Cardiac septum (tissue), 1 donor: ENCODE measurements at regions not wholly inside any gene's neighbourhood (a gene's known extent, or its start where the extent isn't known, plus 50 kb on each side); places are given as distances from the start of the nearest gene placed in this dataset.

ENCODE experiments used
- DNase-seq: peaks from one replicate; pipeline ENCODE4 v3.0.0-alpha.2; 2020; ENCODE audit warnings: low spot score
- intact Hi-C: fragments of 100-400 bp; cut with DNase I; formaldehyde crosslinking; loops from one replicate; pipeline ENCODE4 v1.14.0; 2022
- donor health status: DM: no; HTN: no; CAD: no.

DNA sequence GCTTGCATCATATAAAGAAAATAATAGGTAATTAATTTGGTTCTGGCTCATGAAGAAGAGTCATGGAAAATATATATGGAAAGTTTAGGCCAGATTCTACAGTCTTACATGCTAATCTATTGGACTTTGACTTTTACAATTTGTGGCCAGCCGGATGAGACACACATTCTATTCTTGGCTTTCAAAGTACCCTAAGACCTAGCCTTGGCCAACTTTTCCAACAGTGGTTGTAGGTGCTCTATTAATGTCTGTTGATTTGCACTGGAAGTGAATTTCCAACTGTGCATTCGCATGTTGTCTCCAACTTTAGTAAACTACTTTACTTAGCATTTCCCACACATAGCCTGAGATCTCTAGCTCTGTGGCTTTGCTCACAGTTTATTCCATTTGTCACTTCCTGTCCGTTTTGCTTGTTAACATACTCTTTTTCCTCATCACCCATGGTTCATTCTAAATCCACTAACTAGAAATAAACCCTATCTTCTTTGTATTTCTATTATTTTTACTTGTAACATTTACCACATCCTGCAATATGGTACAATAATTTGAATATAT lies 644.0 kb downstream of the PTPRC start:
- intact Hi-C loops: no loop called here
- no peak for DNase-seq

DNA sequence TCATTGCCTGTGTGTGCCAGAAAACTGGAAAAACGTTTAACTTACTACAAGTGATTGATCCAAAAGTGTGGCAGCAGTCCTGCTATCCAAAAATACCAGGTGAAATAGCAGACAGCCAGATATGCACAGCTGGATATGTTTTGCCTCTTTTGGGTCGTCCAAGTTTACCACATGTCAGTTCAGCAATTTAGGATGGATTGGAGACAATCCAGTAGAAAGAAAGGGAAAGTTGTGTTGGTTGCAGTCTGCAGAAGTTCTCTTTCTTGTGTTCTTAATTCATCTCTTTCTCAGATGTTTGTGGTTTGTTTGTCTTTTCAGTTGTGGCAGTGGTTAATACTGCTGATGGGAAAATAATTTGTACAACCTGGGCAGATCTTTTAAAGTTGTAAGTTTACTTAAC lies 645.0 kb downstream of the PTPRC start:
- DNase-seq: no peak
- intact Hi-C loops: no loop called here

DNA sequence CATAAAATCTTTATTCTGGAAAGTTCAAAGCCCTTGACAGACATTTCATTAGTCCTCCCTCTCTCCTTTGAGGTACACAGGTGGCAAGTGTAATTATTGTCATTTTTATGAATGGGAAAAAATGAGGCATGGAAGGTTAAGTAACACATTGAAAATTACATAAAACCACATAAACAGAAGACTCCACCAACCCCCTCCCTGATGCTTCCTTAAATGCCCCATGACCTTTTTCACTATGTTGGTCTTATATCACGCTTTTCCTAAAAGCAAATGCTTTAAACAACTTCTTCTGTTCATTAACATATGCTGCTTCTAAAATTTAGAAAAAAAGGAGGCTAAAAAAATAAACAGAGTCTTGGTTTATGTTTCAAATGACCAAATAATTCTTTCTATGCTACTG lies 648.4 kb downstream of the PTPRC start:
- intact Hi-C loops: no loop called here
- no peak for DNase-seq

GRCh38 chr1:199287647-199288046 lies 648.8 kb downstream of the PTPRC start:
- intact Hi-C loops: no loop called here
- DNase-seq: no peak

DNA sequence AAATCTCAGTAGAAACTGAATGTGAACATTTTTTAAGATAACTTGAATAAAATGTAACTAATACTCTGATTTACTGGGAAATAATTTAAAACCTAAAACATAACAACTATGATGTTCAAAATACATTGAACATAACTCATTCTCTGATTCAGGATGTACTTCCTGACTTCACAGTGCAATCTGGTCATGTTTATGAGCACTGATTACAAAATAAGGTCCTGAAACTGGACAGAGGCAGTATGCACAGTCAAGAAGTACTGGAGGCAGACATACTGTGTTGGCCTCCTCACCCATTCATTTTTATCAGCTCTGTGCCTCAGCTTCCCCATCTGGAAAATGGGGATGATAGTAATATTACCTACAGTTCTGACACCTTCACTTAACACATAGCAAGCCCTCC lies 651.3 kb downstream of the PTPRC start:
- intact Hi-C loops: no loop called here
- no peak for DNase-seq

DNA sequence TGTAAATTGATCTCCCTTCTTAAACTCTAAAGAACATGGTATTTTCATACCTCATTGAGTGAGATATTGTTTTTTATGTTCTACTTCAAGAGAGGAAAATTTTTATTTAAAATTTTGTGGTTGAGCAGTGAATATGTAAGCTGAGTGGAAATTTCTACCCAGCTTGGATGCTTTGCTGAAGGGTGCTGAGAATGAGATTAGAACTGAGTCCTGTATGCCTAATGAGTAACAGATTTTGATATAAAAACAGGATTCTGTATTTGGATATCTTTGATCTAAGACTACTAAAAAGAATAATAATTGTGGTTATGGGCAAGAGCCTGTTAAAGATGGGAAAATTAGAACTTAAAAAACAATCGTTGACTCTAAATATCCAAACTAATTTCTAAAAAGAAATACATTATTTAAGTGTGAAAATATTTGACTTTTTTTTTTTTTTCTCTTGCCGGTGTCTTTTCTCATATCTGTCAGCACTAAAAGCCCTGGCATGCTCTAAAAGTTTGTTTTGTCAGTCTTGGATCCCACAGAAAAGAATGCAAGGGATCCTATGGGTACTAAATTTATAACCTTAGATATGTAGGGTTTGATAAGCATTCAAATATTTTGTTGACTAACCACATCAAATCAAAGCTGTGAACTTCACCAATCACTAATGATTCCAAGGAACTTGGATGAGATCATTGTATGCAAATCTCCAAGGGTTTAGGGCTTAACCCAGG lies 652.3 kb downstream of the PTPRC start:
- intact Hi-C loops: no loop called here
- no peak for DNase-seq

- no peak for DNase-seq
- intact Hi-C loops: no loop called here
Measured at GRCh38 chr1:199292896-199293295, 654.1 kb downstream of the PTPRC start.

DNA sequence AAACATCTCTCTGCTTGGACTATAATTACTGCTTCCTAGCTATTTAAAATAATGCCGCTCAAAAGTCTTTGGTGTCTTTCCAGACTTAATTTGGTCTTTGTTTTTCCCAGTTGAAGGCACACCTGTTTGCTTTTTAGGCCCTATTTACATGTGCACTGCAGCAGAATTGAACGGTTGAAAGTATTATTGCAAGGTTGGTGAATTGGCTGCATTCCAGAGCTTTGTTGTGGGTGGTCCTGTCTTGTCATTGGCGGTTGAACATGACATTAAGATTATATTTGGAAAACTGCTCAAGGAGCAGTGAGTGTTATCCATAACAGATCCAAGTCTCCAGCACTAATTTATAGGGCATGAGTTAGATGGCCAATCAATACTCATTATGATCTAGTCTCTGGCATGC lies 656.3 kb downstream of the PTPRC start:
- DNase-seq: no peak
- intact Hi-C loops: no loop called here

GRCh38 chr1:199297174-199297573 lies 658.3 kb downstream of the PTPRC start:
- no peak for DNase-seq
- intact Hi-C loops: no loop called here

DNA sequence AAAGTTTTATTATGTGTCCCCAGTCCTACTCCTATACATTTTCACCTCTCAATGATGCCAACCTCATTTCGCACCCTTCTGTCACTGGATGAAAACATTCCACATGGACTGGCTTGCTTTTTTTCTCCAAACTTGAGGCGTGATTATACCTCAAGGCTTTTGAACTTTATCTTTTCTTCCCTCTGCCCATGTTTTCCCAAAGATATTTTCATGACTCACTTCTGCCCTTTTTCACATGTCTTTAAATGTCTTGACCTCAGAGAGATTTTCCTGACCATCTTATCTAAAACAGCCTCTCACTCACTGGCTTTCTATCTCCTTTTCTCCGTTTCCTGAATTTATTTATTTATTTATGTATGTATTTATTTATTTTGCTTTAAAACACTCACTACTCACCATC lies 659.0 kb downstream of the PTPRC start:
- DNase-seq: no peak
- intact Hi-C loops: no loop called here

- no peak for DNase-seq
- intact Hi-C loops: no loop called here
Measured at GRCh38 chr1:199298825-199299224, 660.0 kb downstream of the PTPRC start.

GRCh38 chr1:199301472-199302217 lies 662.8 kb downstream of the PTPRC start:
- intact Hi-C loops: no loop called here
- DNase-seq: no peak

DNA sequence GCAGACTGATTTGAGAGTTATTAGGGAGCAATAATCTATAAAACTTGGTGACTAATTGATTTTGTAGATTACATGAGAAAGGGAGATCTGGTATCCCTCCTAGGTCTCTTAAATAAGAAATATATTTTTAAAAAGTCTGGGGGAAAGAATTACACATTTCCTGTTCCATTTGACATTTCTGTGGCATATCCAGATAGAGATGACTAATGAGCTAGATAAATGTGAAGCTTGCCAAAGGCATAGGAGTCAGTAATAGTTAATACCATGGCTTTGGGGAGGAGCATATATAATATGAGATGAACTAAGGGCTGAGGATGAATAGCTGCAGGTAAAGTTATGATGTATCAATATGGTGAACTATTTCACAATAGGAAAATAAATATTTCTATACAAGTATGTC lies 663.7 kb downstream of the PTPRC start:
- intact Hi-C loops: no loop called here
- DNase-seq: no peak

GRCh38 chr1:199303035-199303434 lies 664.2 kb downstream of the PTPRC start:
- no peak for DNase-seq
- intact Hi-C loops: no loop called here

GRCh38 chr1:199305053-199305452 lies 666.2 kb downstream of the PTPRC start:
- intact Hi-C loops: no loop called here
- no peak for DNase-seq

- intact Hi-C loops: no loop called here
Measured at GRCh38 chr1:199307496-199308264, 668.8 kb downstream of the PTPRC start.

GRCh38 chr1:199308349-199308846 lies 669.6 kb downstream of the PTPRC start:
- no peak for DNase-seq
- intact Hi-C loops: no loop called here

More at GRCh38 chr1:199307496-199308264, 668.8 kb downstream of the PTPRC start:
- DNase-seq: no peak

DNA sequence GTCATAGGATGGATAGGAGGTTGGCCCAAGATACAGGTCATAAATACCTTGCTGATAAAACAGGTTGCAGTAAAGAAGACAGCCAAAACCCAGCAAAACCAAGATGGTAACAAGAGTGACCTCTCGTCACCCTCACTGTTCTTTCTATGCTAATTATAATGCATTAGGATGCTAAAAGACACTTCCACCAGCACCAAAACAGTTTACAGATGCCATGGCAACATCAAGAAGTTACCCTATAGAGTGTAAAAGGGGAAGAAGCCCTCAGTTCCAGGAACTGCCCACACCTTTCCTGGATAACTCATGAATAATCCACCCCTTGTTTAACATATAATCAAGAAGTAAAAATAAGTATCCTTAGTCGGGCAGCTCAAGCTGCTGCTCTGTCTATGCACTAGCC lies 671.9 kb downstream of the PTPRC start:
- DNase-seq: no peak
- intact Hi-C loops: no loop called here

DNA sequence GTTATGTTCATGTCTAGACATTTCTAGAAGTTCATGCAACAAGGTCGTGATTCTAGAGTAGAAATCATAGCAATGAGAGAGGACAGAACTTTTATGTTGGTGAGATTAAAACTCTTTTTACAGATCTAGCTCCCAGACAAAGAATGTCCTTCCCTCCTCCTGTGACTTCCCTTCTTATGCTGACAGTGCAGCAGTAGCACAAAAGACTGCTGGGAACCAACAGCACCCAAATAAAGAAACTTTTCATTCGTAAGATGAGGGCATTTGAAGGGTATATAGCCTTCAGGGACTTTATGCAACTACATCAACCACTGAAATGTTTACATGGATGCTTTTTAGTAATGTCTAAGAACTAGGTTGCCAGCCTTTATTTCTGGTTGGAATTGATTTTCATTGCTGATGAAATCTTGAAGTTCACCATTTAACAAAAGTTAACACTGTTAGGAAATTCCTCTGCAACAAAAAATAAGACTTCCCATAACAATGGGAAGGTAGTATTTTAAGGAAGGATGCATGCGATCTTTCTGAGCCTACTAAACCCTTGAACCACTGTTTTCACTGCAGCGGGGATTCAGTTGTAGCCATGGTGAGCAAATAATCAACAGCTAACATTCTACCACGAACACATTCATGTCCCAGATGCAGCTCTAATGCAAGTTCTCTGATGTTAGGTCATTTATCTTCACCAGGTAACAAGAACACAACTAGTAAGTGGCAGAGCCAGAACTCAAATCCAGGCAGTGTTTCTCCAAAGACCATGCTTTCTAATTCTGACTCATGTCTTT lies 672.8 kb downstream of the PTPRC start:
- intact Hi-C loops: no loop called here
- no peak for DNase-seq
